Stomach (tissue), 8 donors: ENCODE measurements at regions not wholly inside any gene's neighbourhood (a gene's known extent, or its start where the extent isn't known, plus 50 kb on each side); places are given as distances from the start of the nearest gene placed in this dataset.

ENCODE experiments used
- DNase-seq, 2 donors: peaks; one replicate each; pipeline versions ENCODE4 v3.0.0 to v3.0.0-alpha.2; 2013 to 2019
- H3K27ac ChIP-seq, 5 donors: fragments of 200-600 bp in 4 of 5; sonication (generic) in 4 of 5; one replicate each; pipeline ENCODE4 v1.5.1; 2013 to 2019; ENCODE audit warnings: mild to moderate bottlenecking in 1 of 5, moderate library complexity in 1 of 5
- H3K27me3 ChIP-seq, 3 donors: fragments of 200-600 bp; sonication (generic); one replicate each; pipeline ENCODE4 v1.5.1; 2017 to 2019; ENCODE audit warnings: mixed run types in 1 of 3
- H3K36me3 ChIP-seq, 4 donors: fragments of 200-600 bp; sonication (generic); 1 replicate in 3 of 4; 2 replicates in 1 of 4; pipeline ENCODE4 v1.5.1; 2016 to 2019
- H3K4me1 ChIP-seq, 4 donors: fragments of 200-600 bp; sonication (generic); one replicate each; pipeline ENCODE4 v1.5.1; 2016 to 2019
- H3K4me3 ChIP-seq, 4 donors: fragments of 200-600 bp; sonication (generic) in 3 of 4; one replicate each; pipeline ENCODE4 v1.5.1; 2016 to 2019; ENCODE audit warnings: mild to moderate bottlenecking in 1 of 4
- H3K9me3 ChIP-seq, 4 donors: fragments of 200-600 bp; sonication (generic); one replicate each; pipeline ENCODE4 v1.5.1; 2016 to 2019
- CTCF ChIP-seq, 7 experiments: fragments of 450-650 bp in 4 of 7; fragments of 200-600 bp in 3 of 7; sonication (generic) in 3 of 7; IDR thresholded peaks; one replicate each; pipeline ENCODE4 v1.5.1; 2016 to 2019; ENCODE audit warnings: antibody characterized with exemption in 7 of 7, control low read depth in 2 of 7, mild to moderate bottlenecking in 1 of 7
- EP300 ChIP-seq: sonication (generic); formaldehyde crosslinking; IDR thresholded peaks from one replicate; pipeline ENCODE4 v1.6.1; 2017; ENCODE audit warnings: antibody characterized with exemption
- POLR2A ChIP-seq, 4 donors: fragments of 450-650 bp; IDR thresholded peaks; one replicate each; pipeline ENCODE4 v1.6.1; 2016; ENCODE audit warnings: antibody characterized with exemption in 4 of 4, control low read depth in 2 of 4, mild to moderate bottlenecking in 1 of 4, moderate library complexity in 1 of 4
- POLR2AphosphoS5 ChIP-seq, 3 donors: sonication (generic); formaldehyde crosslinking; IDR thresholded peaks; one replicate each; pipeline ENCODE4 v1.6.1; 2016; ENCODE audit warnings: antibody characterized with exemption in 3 of 3
- WGBS, 5 donors: extraction: QIAGEN DNeasy Blood & Tissue Kit in 3 of 5; methylation state at CpG; one replicate each; pipeline versions ENCODE4 v1.1.5 to v1.1.7; 2013 to 2018; 5-methylcytosine and 5-hydroxymethylcytosine counted together
- intact Hi-C: fragments of 100-400 bp; cut with DNase I; formaldehyde crosslinking; loops from one replicate; pipeline ENCODE4 v1.15.1; 2023; ENCODE audit warnings: low total_unique reads
- donor health status: healthy with polysubstance abuse.
- donor health status: Bipolar disorder and iron deficiency.
- donor health status: healthy.

- Histone ChIP-seq H3K4me3 (no peak overlapping the region), H3K27me3 (peaks cover 0 to 15% (median 4%) of the 10 kb centered on the region in 3 donors), H3K9me3 (no peaks in the 10 kb centered on the region), H3K27ac (peak overlapping the region in 1 of 5 donors; percentile 19), H3K36me3 (no peaks in the 10 kb centered on the region), H3K4me1 (peaks cover 0 to 26% (median 9%) of the 10 kb centered on the region in 4 donors)
- intact Hi-C loops = no loop called here
- 77 to 85% (median 78%) methylated on average over 4 of the region's 4 CpGs for WGBS, 5 donors
- DNase-seq = no peak
- TF ChIP-seq EP300 = no peak
- no peak for TF ChIP-seq POLR2AphosphoS5 (IDR thresholded peaks at IDR 0.05)
- no peak for TF ChIP-seq CTCF (IDR thresholded peaks at IDR 0.05)
- no peak for TF ChIP-seq POLR2A (IDR thresholded peaks at IDR 0.05)
Observed at GRCh38 chr11:112783945-112784322, 177.3 kb upstream of the NCAM1 start.

- H3K4me3 ChIP-seq = peak overlapping the region in 2 of 4 donors; percentile 2 to 5
Observed at GRCh38 chr11:112784323-112785073, 176.7 kb upstream of the NCAM1 start.

DNA sequence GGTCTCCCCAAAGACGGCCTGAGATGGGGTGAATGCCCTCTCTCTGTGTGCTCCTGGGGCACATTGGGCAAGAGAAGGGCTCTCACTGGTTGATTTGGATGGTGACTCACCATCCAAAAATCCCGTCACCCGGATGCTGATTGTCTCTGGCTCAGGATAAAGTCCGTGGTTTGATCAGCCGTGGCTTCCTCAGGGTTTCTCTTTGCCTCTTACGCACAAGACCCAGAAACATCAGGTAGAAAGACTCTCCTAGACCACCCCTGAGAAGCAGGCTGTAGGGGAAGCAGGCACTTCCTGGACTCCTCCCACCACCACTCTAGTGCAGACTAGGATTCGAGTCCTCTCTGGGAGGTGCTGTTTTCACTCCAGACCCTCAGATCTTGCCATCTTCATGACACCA lies 176.1 kb upstream of the NCAM1 start:
- Histone ChIP-seq H3K4me3 (no peak overlapping the region), H3K27ac (peak overlapping the region in 1 of 5 donors; percentile 63), H3K9me3 (no peaks in the 10 kb centered on the region), H3K4me1 (peaks cover 0 to 26% (median 9%) of the 10 kb centered on the region in 4 donors), H3K27me3 (peaks cover 0 to 15% (median 4%) of the 10 kb centered on the region in 3 donors), H3K36me3 (no peaks in the 10 kb centered on the region)
- WGBS, 5 donors = 45 to 65% (median 62%) methylated on average over 7 of the region's 7 CpGs
- no peak for TF ChIP-seq POLR2A (IDR thresholded peaks at IDR 0.05)
- no peak for TF ChIP-seq POLR2AphosphoS5 (IDR thresholded peaks at IDR 0.05)
- TF ChIP-seq EP300 = no peak
- TF ChIP-seq CTCF (IDR thresholded peaks at IDR 0.05) = no peak
- intact Hi-C loops = no loop called here
- no peak for DNase-seq

More at GRCh38 chr11:112784323-112785073, 176.7 kb upstream of the NCAM1 start:
- peak in 1 of 2 donors; percentile 72 for DNase-seq
- H3K4me1 ChIP-seq = peaks cover 0 to 26% (median 9%) of the 10 kb centered on the region in 4 donors
- WGBS, 5 donors = 42 to 54% (median 46%) methylated on average over 21 to 24 of the region's 24 CpGs
- TF ChIP-seq CTCF (IDR thresholded peaks at IDR 0.05) = no peak
- no peak for TF ChIP-seq EP300
- no peak for TF ChIP-seq POLR2AphosphoS5 (IDR thresholded peaks at IDR 0.05)
- TF ChIP-seq POLR2A (IDR thresholded peaks at IDR 0.05) = no peak
- H3K9me3 ChIP-seq = no peaks in the 10 kb centered on the region
- H3K36me3 ChIP-seq = no peaks in the 10 kb centered on the region
- intact Hi-C loops = no loop called here
- peaks cover 0 to 15% (median 4%) of the 10 kb centered on the region in 3 donors for H3K27me3 ChIP-seq
- H3K27ac ChIP-seq = peak overlapping the region in 2 of 5 donors; percentile 19 to 63

DNA sequence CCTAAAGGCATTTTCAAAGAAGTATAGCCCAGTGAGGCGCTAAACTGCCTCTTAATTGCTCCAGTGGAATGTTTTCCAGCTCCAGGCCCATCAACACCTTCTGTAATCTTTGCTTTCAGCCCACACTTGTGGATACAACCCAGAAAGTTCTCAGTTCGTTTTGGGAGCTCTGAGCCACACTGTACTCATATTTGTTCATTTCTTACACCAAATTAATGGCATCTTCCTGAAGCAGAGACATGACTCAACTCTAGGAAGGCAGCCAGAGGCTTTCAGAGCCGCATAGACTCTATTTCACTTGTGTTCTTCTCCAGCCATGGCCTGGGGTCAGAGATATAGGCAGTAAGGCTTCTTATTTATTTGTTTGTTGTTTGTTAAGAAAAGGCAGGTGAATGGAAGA lies 175.5 kb upstream of the NCAM1 start:
- H3K4me3 ChIP-seq = no peak overlapping the region
- H3K36me3 ChIP-seq = no peaks in the 10 kb centered on the region
- H3K4me1 ChIP-seq = peaks cover 0 to 26% (median 9%) of the 10 kb centered on the region in 4 donors
- peaks cover 0 to 9% (median 0%) of the 10 kb centered on the region in 3 donors for H3K27me3 ChIP-seq
- 42 to 63% (median 60%) methylated on average over 3 of the region's 3 CpGs for WGBS, 5 donors
- DNase-seq = peak in 1 of 2 donors; percentile 71
- H3K9me3 ChIP-seq = no peaks in the 10 kb centered on the region
- no peak for TF ChIP-seq POLR2A (IDR thresholded peaks at IDR 0.05)
- no peak for TF ChIP-seq EP300
- no peak for TF ChIP-seq CTCF (IDR thresholded peaks at IDR 0.05)
- no peak for TF ChIP-seq POLR2AphosphoS5 (IDR thresholded peaks at IDR 0.05)
- peak overlapping the region in 1 of 5 donors; percentile 63 for H3K27ac ChIP-seq
- intact Hi-C loops = no loop called here
